NCI-H187 (cell line): ENCODE measurements at regions not wholly inside any gene's neighbourhood (a gene's known extent, or its start where the extent isn't known, plus 50 kb on each side); places are given as distances from the start of the nearest gene placed in this dataset.

ENCODE experiments used
- DNase-seq, 2 experiments: peaks; one replicate each; lab custom pipeline; 2025; lab: John Stamatoyannopoulos, UW

DNA sequence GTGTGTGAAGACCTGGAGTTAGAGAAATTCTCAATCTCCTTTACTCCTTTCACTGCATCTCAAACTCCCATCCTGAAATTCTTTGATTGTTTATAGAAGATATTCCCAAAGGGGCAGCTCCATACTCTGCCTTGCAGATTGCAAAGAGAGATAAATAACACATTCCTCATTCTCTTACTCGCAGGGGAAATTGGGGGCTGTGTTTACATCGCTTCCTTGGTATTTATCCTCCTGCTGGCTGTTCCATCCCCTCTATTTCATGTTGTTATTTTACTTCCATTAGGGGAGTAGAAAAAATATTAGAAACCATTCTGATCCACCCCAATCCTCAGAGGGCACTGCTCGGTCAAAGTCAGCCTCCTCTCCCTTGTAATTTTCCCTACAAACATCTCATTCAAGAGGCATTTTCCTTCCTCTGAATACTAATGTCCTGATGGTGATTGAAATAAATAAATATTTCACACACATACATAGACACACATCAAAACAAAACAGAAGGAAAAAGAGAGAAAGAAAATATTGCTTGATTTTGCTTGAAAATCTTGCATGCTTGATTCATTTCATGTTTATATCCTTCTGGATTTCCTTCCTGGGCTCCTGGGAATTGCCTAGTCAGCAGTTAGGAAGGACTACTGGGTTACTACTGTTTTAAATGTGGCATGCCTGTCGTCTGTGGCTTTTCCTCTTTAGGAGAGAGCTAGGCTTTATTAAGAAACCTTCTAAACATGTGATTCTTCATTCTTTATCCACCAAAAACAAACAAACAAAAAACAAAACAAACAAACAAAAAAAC lies 420.1 kb upstream of the PAPPA start:
- DNase-seq, result no peak

DNA sequence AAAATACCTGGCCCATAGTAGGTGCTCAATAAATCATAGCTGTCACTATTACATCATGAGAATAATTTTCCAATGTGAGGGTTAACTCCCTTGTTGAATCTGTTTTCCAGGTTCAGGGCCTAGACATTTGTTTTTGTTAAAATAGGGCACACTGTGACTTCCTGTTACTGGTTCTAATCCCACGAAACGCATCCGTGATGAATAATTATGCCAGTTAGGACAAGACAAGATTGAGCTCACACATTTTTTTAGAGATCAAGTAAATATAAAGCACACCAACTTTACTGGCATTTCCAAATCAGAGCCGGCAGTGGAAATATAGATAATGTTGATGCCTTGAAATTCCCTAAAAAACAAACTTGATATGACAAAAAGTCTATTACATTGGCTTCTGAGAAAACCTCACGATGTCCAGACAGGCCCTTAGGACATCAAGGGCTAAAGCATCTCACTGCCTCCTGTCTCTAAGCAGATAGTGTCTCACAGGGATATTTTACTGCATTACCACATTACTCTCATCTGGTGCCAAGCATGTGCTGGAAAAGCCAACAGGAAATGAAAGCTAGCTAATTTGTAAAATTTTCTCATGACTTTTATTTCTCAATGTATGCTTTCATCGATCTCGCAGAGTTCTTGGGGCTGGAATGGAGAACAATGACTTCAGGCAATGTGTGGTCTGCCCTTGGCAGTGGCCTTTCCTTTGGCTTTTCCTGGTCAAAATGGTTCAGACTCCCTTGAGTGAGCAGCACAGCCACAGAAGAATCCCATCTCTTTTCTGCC lies 414.3 kb upstream of the PAPPA start:
- no peak for DNase-seq

GRCh38 chr9:115740986-115741385 lies 412.6 kb upstream of the PAPPA start:
- no peak for DNase-seq

- DNase-seq, result no peak
Measured at GRCh38 chr9:115743709-115744605, 409.6 kb upstream of the PAPPA start.

GRCh38 chr9:115746496-115746895 lies 407.1 kb upstream of the PAPPA start:
- no peak for DNase-seq

GRCh38 chr9:115747731-115748130 lies 405.9 kb upstream of the PAPPA start:
- no peak for DNase-seq

DNA sequence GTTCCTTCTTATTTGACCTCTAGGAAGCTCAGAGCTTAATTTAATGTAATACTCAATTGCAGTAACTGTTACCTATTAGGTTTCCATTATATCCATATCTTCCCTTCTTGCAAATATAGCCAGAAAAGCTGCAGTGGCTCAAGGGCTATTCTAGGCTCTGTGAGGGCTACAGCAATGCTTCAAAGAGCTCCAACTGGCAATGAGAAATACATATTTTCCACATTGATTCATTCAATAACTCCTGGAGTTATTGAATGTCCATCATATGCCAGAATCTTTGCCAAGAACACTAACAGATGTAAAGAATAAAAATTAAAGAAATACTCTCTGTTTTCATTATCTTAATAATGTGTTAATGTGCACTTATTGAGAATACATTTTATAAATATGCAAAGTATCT lies 396.9 kb upstream of the PAPPA start:
- no peak for DNase-seq

DNA sequence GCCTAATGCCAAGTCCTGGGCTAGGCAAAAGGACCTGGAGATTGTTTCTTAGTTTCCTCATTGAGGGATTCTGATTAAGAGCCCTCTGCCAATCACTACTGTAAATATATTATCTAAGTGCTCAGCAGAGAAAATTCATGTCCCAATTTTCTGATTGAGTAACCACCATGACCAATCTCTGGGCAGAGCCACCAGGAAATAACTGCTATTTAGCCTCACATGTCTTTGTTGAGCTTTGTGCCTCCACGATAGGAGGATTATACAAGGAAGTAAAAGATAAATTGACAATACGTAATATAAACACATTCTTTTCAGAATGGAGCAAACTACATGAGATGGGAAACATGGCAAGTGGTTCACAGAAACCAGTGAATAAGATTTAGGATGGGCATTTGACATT lies 396.1 kb upstream of the PAPPA start:
- DNase-seq, result no peak

GRCh38 chr9:115758441-115758840 lies 395.1 kb upstream of the PAPPA start:
- DNase-seq, result no peak

- no peak for DNase-seq
Measured at GRCh38 chr9:115759426-115759825, 394.2 kb upstream of the PAPPA start.

GRCh38 chr9:115764645-115765044 lies 388.9 kb upstream of the PAPPA start:
- DNase-seq, result no peak

GRCh38 chr9:115765060-115765459 lies 388.5 kb upstream of the PAPPA start:
- no peak for DNase-seq

DNA sequence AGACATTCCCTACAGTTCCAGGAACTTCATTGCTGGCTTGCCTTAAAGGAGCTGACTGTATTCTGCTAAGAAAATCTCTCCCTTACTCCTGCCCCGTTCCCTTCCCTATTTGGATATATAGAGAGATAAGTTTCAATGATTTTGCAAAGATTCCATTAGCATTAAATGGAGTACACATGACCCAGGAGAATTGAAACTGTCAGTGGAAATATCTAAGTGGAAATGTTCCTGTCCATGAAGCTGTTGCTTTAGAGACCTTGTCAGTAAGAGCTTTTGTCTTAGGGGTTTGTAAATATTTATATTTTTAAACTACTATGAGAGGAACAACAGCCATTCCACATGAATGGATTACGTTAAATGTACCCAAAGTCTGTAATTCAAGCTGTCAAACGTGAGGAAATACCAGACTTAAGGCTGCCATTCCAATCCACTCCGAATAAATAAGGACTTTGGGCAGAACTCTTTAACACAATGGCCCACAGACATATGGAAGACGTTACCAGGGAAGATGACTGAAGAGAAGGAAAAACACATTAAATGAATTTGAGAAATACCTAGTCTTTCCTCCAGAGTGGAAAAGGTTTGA lies 387.1 kb upstream of the PAPPA start:
- no peak for DNase-seq

GRCh38 chr9:115770521-115770920 lies 383.1 kb upstream of the PAPPA start:
- no peak for DNase-seq

- DNase-seq, result no peak
Measured at GRCh38 chr9:115775659-115776058, 377.9 kb upstream of the PAPPA start.

GRCh38 chr9:115777610-115778009 lies 376.0 kb upstream of the PAPPA start:
- no peak for DNase-seq

- DNase-seq, result no peak
Measured at GRCh38 chr9:115781070-115781736, 372.4 kb upstream of the PAPPA start.

GRCh38 chr9:115786321-115786720 lies 367.3 kb upstream of the PAPPA start:
- DNase-seq, result no peak

- DNase-seq, result no peak
Measured at GRCh38 chr9:115790520-115790919, 363.1 kb upstream of the PAPPA start.

GRCh38 chr9:115794921-115795475 lies 358.6 kb upstream of the PAPPA start:
- no peak for DNase-seq

- no peak for DNase-seq
Measured at GRCh38 chr9:115799734-115800133, 353.9 kb upstream of the PAPPA start.
